ENCODE measurements at regions not wholly inside any gene's neighbourhood (a gene's known extent, or its start where the extent isn't known, plus 50 kb on each side); places are given as distances from the start of the nearest gene placed in this dataset.

- TF ChIP-seq CTCF (IDR thresholded peaks at IDR 0.05; ENCODE audit: low read depth, low read length) = no peak
- no peak for TF ChIP-seq EZH2phosphoT487 (IDR thresholded peaks at IDR 0.05; ENCODE audit: low read depth)
Measured at GRCh38 chr13:84677836-84678235, 795.6 kb upstream of the SLITRK1 start.
